MV-4-11 (cell line): ENCODE measurements at regions not wholly inside any gene's neighbourhood (a gene's known extent, or its start where the extent isn't known, plus 50 kb on each side); places are given as distances from the start of the nearest gene placed in this dataset.

Source experiments
- DNase-seq: peaks from one replicate; lab custom pipeline; 2025; lab: John Stamatoyannopoulos, UW

GRCh38 chr13:63433546-63434150, 2018.0 kb upstream of the PCDH20 start:
- DNase-seq: no peak

GRCh38 chr13:63427170-63427569, 2011.5 kb upstream of the PCDH20 start:
- no peak for DNase-seq

- no peak for DNase-seq
Measured at GRCh38 chr13:63425131-63425530, 2009.5 kb upstream of the PCDH20 start.

- no peak for DNase-seq
Measured at GRCh38 chr13:63421123-63421522, 2005.5 kb upstream of the PCDH20 start.

- no peak for DNase-seq
Measured at GRCh38 chr13:63420685-63421084, 2005.0 kb upstream of the PCDH20 start.

GRCh38 chr13:63414247-63414646, 1998.6 kb upstream of the PCDH20 start:
- no peak for DNase-seq

- DNase-seq: no peak
Measured at GRCh38 chr13:63409791-63410351, 1994.2 kb upstream of the PCDH20 start.

- DNase-seq: no peak
Measured at GRCh38 chr13:63408331-63409189, 1992.9 kb upstream of the PCDH20 start.

- DNase-seq: no peak
Measured at GRCh38 chr13:63403733-63404132, 1988.1 kb upstream of the PCDH20 start.

GRCh38 chr13:63396746-63397145, 1981.1 kb upstream of the PCDH20 start:
- no peak for DNase-seq

GRCh38 chr13:63393112-63393511, 1977.5 kb upstream of the PCDH20 start:
- no peak for DNase-seq

GRCh38 chr13:63389756-63390155, 1974.1 kb upstream of the PCDH20 start:
- DNase-seq: peak; percentile 11

- peak; percentile 96 for DNase-seq
Measured at GRCh38 chr13:63381078-63381859, 1965.6 kb upstream of the PCDH20 start.

GRCh38 chr13:63377986-63378385, 1962.3 kb upstream of the PCDH20 start:
- no peak for DNase-seq

GRCh38 chr13:63370101-63370500, 1954.5 kb upstream of the PCDH20 start:
- no peak for DNase-seq

GRCh38 chr13:63367522-63368198, 1952.0 kb upstream of the PCDH20 start:
- DNase-seq: no peak

- no peak for DNase-seq
Measured at GRCh38 chr13:63364159-63364558, 1948.5 kb upstream of the PCDH20 start.

GRCh38 chr13:63351533-63351932, 1935.9 kb upstream of the PCDH20 start:
- DNase-seq: no peak

- DNase-seq: no peak
Measured at GRCh38 chr13:63351081-63351480, 1935.4 kb upstream of the PCDH20 start.

GRCh38 chr13:63345835-63346234, 1930.2 kb upstream of the PCDH20 start:
- no peak for DNase-seq

GRCh38 chr13:63344711-63345110, 1929.1 kb upstream of the PCDH20 start:
- DNase-seq: no peak

GRCh38 chr13:63337921-63338320, 1922.3 kb upstream of the PCDH20 start:
- DNase-seq: no peak
